GM12878 (cell line): ENCODE measurements at regions not wholly inside any gene's neighbourhood (a gene's known extent, or its start where the extent isn't known, plus 50 kb on each side); places are given as distances from the start of the nearest gene placed in this dataset.

Experiments used
- ATF2 ChIP-seq: IDR thresholded peaks from 2 replicates; pipeline ENCODE4 v1.6.1; 2012; ENCODE audit warnings: low read length, inconsistent platforms
- CHD1 ChIP-seq: IDR thresholded peaks from 2 replicates; pipeline ENCODE4 v1.6.1; 2012; ENCODE audit warnings: low read depth, low read length, improper control_type of control experiment
- GABPA ChIP-seq: IDR thresholded peaks from 2 replicates; pipeline ENCODE4 v1.6.1; 2014; ENCODE audit warnings: antibody characterized with exemption, low read depth, mild to moderate bottlenecking, inconsistent platforms
- JUNB ChIP-seq: IDR thresholded peaks from 2 replicates; pipeline ENCODE4 v1.6.1; 2016; ENCODE audit warnings: antibody characterized with exemption, mild to moderate bottlenecking
- MEF2B ChIP-seq: fragments of 450-650 bp; IDR thresholded peaks from 2 replicates; pipeline ENCODE4 v1.6.1; 2018; ENCODE audit warnings: mild to moderate bottlenecking, moderate library complexity; ENCODE audit not compliant: partially characterized antibody, poor library complexity, severe bottlenecking
- MTA3 ChIP-seq: IDR thresholded peaks from 2 replicates; pipeline ENCODE4 v1.6.1; 2012; ENCODE audit warnings: low read length, inconsistent platforms, borderline replicate concordance
- MYB ChIP-seq: fragments of 150-350 bp; IDR thresholded peaks from 2 replicates; pipeline ENCODE4 v1.6.1; 2014; ENCODE audit warnings: mild to moderate bottlenecking, low read depth, low read length, borderline replicate concordance
- NFYB ChIP-seq: IDR thresholded peaks from 2 replicates; pipeline ENCODE4 v1.6.1; 2011; ENCODE audit warnings: low read depth, mild to moderate bottlenecking, low read length, improper control_type of control experiment, moderate library complexity; ENCODE audit not compliant: insufficient read depth
- NR2C1 ChIP-seq: fragments of 450-650 bp; IDR thresholded peaks from 2 replicates; pipeline ENCODE4 v1.6.1; 2017; ENCODE audit warnings: antibody characterized with exemption, mild to moderate bottlenecking, moderate library complexity
- NR2F1 ChIP-seq: fragments of 450-650 bp; conservative IDR thresholded peaks from 2 replicates; pipeline ENCODE4 v1.6.1; 2017; ENCODE audit warnings: mild to moderate bottlenecking
- RBBP5 ChIP-seq: fragments of 200-600 bp; sonication (generic); conservative IDR thresholded peaks from 2 replicates; pipeline ENCODE4 v1.6.1; 2016
- RFX5 ChIP-seq: IDR thresholded peaks from 2 replicates; pipeline ENCODE4 v1.6.1; 2011; ENCODE audit warnings: low read depth, low read length, improper control_type of control experiment
- SREBF2 ChIP-seq: IDR thresholded peaks from 2 replicates; pipeline ENCODE4 v1.6.1; 2012; ENCODE audit warnings: mild to moderate bottlenecking, low read length
- TARDBP ChIP-seq: IDR thresholded peaks from 2 replicates; pipeline ENCODE4 v1.6.1; 2016; ENCODE audit warnings: borderline replicate concordance
- TCF12 ChIP-seq: IDR thresholded peaks from 2 replicates; pipeline ENCODE4 v1.6.1; 2011; ENCODE audit warnings: low read depth, mild to moderate bottlenecking, low read length
- YY1 ChIP-seq: IDR thresholded peaks from 2 replicates; pipeline ENCODE4 v1.6.1; 2011; ENCODE audit warnings: low read depth, mild to moderate bottlenecking, low read length
- ZNF217 ChIP-seq: fragments of 450-650 bp; IDR thresholded peaks from 2 replicates; pipeline ENCODE4 v1.6.1; 2017; ENCODE audit warnings: antibody characterized with exemption, mild to moderate bottlenecking
- ZNF274 ChIP-seq: IDR thresholded peaks from one replicate; pipeline ENCODE4 v1.8.0; 2011; ENCODE audit not compliant: insufficient read length, insufficient read depth
- ZNF384 ChIP-seq: IDR thresholded peaks from 2 replicates; pipeline ENCODE4 v1.6.1; 2012; ENCODE audit warnings: low read depth, mild to moderate bottlenecking, low read length, improper control_type of control experiment, borderline replicate concordance
- TF ChIP-seq, protein P1 (sequence below): fragments of 450-650 bp; IDR thresholded peaks from 2 replicates; pipeline ENCODE4 v1.6.1; 2017; ENCODE audit warnings: mild to moderate bottlenecking
- TF ChIP-seq, protein P2 (sequence below): IDR thresholded peaks from 2 replicates; pipeline ENCODE4 v1.6.1; 2011; ENCODE audit warnings: mild to moderate bottlenecking, low read depth, low read length, moderate library complexity; ENCODE audit not compliant: insufficient replicate concordance
- TF ChIP-seq, protein P3 (sequence below): IDR thresholded peaks from 2 replicates; pipeline ENCODE4 v1.6.1; 2011; ENCODE audit warnings: low read depth, mild to moderate bottlenecking, low read length, moderate library complexity, borderline replicate concordance; ENCODE audit errors: extremely low read depth
- TF ChIP-seq, protein P4 (sequence below): fragments of 450-650 bp; IDR thresholded peaks from 2 replicates; pipeline ENCODE4 v1.6.1; 2016; ENCODE audit warnings: mild to moderate bottlenecking, moderate library complexity, borderline replicate concordance

- TF ChIP-seq, protein P1, sequence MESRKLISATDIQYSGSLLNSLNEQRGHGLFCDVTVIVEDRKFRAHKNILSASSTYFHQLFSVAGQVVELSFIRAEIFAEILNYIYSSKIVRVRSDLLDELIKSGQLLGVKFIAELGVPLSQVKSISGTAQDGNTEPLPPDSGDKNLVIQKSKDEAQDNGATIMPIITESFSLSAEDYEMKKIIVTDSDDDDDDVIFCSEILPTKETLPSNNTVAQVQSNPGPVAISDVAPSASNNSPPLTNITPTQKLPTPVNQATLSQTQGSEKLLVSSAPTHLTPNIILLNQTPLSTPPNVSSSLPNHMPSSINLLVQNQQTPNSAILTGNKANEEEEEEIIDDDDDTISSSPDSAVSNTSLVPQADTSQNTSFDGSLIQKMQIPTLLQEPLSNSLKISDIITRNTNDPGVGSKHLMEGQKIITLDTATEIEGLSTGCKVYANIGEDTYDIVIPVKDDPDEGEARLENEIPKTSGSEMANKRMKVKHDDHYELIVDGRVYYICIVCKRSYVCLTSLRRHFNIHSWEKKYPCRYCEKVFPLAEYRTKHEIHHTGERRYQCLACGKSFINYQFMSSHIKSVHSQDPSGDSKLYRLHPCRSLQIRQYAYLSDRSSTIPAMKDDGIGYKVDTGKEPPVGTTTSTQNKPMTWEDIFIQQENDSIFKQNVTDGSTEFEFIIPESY = no peak
- no peak for TF ChIP-seq RBBP5
- TF ChIP-seq YY1 = no peak
- no peak for TF ChIP-seq ZNF217
- TF ChIP-seq MTA3 = no peak
- no peak for TF ChIP-seq TARDBP
- no peak for TF ChIP-seq MYB
- TF ChIP-seq, protein P2, sequence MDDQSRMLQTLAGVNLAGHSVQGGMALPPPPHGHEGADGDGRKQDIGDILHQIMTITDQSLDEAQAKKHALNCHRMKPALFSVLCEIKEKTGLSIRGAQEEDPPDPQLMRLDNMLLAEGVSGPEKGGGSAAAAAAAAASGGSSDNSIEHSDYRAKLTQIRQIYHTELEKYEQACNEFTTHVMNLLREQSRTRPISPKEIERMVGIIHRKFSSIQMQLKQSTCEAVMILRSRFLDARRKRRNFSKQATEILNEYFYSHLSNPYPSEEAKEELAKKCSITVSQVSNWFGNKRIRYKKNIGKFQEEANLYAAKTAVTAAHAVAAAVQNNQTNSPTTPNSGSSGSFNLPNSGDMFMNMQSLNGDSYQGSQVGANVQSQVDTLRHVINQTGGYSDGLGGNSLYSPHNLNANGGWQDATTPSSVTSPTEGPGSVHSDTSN = no peak
- TF ChIP-seq TCF12 = no peak
- no peak for TF ChIP-seq NR2F1
- no peak for TF ChIP-seq SREBF2
- TF ChIP-seq MEF2B = peak; percentile 51
- peak; percentile 79; the same call in 1 of the 2 replicates for TF ChIP-seq ZNF384
- no peak for TF ChIP-seq RFX5
- no peak for TF ChIP-seq GABPA
- no peak for TF ChIP-seq ATF2
- TF ChIP-seq NFYB = no peak
- TF ChIP-seq CHD1 = no peak
- TF ChIP-seq NR2C1 = peak; percentile 36; the same call in 1 of the 2 replicates
- TF ChIP-seq, protein P3, sequence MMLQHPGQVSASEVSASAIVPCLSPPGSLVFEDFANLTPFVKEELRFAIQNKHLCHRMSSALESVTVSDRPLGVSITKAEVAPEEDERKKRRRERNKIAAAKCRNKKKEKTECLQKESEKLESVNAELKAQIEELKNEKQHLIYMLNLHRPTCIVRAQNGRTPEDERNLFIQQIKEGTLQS = no peak
- no peak for TF ChIP-seq ZNF274
- TF ChIP-seq, protein P4, sequence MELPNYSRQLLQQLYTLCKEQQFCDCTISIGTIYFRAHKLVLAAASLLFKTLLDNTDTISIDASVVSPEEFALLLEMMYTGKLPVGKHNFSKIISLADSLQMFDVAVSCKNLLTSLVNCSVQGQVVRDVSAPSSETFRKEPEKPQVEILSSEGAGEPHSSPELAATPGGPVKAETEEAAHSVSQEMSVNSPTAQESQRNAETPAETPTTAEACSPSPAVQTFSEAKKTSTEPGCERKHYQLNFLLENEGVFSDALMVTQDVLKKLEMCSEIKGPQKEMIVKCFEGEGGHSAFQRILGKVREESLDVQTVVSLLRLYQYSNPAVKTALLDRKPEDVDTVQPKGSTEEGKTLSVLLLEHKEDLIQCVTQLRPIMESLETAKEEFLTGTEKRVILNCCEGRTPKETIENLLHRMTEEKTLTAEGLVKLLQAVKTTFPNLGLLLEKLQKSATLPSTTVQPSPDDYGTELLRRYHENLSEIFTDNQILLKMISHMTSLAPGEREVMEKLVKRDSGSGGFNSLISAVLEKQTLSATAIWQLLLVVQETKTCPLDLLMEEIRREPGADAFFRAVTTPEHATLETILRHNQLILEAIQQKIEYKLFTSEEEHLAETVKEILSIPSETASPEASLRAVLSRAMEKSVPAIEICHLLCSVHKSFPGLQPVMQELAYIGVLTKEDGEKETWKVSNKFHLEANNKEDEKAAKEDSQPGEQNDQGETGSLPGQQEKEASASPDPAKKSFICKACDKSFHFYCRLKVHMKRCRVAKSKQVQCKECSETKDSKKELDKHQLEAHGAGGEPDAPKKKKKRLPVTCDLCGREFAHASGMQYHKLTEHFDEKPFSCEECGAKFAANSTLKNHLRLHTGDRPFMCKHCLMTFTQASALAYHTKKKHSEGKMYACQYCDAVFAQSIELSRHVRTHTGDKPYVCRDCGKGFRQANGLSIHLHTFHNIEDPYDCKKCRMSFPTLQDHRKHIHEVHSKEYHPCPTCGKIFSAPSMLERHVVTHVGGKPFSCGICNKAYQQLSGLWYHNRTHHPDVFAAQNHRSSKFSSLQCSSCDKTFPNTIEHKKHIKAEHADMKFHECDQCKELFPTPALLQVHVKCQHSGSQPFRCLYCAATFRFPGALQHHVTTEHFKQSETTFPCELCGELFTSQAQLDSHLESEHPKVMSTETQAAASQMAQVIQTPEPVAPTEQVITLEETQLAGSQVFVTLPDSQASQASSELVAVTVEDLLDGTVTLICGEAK = no peak
- 0 out of 2 replicates have a peak, but pooled peaks have one; percentile 29 for TF ChIP-seq JUNB
Measured at GRCh38 chr5:99059685-99060084, 130.9 kb upstream of the CHD1 start (continued).
